Kidney (tissue), 13 donors: ENCODE measurements at regions not wholly inside any gene's neighbourhood (a gene's known extent, or its start where the extent isn't known, plus 50 kb on each side); places are given as distances from the start of the nearest gene placed in this dataset.

Source experiments
- DNase-seq, 5 donors: peaks; one replicate each; pipeline ENCODE4 v3.0.0-alpha.2; 2013 to 2020
- FAIRE-seq: peaks from 2 replicates; lab custom pipeline; 2012; peaks lifted over from hg19 to GRCh38; lab: Jason Lieb, UNC
- H3K27ac ChIP-seq, 2 donors: one replicate each; pipeline ENCODE4 v1.7.0; 2013; ENCODE audit warnings: low read depth in 2 of 2, low read length in 2 of 2, inconsistent platforms in 1 of 2
- H3K27me3 ChIP-seq: one replicate; pipeline ENCODE4 v1.7.1; 2013; ENCODE audit warnings: low read length, inconsistent platforms; ENCODE audit not compliant: control insufficient read depth, insufficient read depth
- H3K36me3 ChIP-seq, 3 donors: one replicate each; pipeline versions ENCODE4 v1.7.0 to v1.7.1; 2013; ENCODE audit warnings: low read length in 3 of 3, control low read depth in 1 of 3, inconsistent platforms in 1 of 3; ENCODE audit not compliant: insufficient read depth in 3 of 3, control insufficient read depth in 2 of 3
- H3K4me1 ChIP-seq, 3 donors: one replicate each; pipeline versions ENCODE4 v1.7.0 to v1.7.1; 2013; ENCODE audit warnings: low read length in 3 of 3, inconsistent platforms in 1 of 3, low read depth in 1 of 3; ENCODE audit not compliant: control insufficient read depth in 2 of 3, insufficient read depth in 2 of 3
- H3K4me3 ChIP-seq, 3 donors: one replicate each; pipeline versions ENCODE4 v1.7.0 to v1.8.1; 2013; ENCODE audit warnings: low read length in 3 of 3, control low read depth in 1 of 3, inconsistent platforms in 1 of 3
- H3K9ac ChIP-seq, 3 donors: one replicate each; pipeline versions ENCODE4 v1.7.0 to v1.7.1; 2013; ENCODE audit warnings: low read length in 3 of 3, control low read depth in 1 of 3, inconsistent platforms in 1 of 3
- H3K9me3 ChIP-seq, 3 donors: one replicate each; pipeline versions ENCODE4 v1.7.0 to v1.7.1; 2013; ENCODE audit warnings: low read length in 3 of 3, control low read depth in 1 of 3, inconsistent platforms in 1 of 3; ENCODE audit not compliant: control insufficient read depth in 2 of 3, insufficient read depth in 1 of 3
- intact Hi-C: fragments of 100-400 bp; cut with DNase I; formaldehyde crosslinking; loops from one replicate; pipeline ENCODE4 v1.11.1; 2022
- TF ChIP-seq, protein P1 (sequence below): IDR thresholded peaks from 3 replicates; pipeline ENCODE4 v1.5.1; 2012; ENCODE audit warnings: mild to moderate bottlenecking, moderate library complexity, borderline replicate concordance; ENCODE audit not compliant: insufficient read depth; ENCODE audit errors: extremely low read depth
- donor health status: control.
- donor health status: control.
- donor health status: control.
- donor health status: control.
- donor health status: control.
- donor health status: DM: yes; HTN: yes; CAD: no.
- donor health status: Normal renal cell carcinoma (clear cell type).

GRCh38 chr12:94754653-94755052, 104.3 kb upstream of the TMCC3 start:
- DNase-seq (no peak), FAIRE-seq (no peak)
- no peak overlapping the region for H3K27ac ChIP-seq
- H3K4me3 ChIP-seq = no peak overlapping the region
- H3K4me1 ChIP-seq = peaks cover 0 to 3% (median 0%) of the 10 kb centered on the region in 3 donors
- H3K9ac ChIP-seq = no peak overlapping the region
- intact Hi-C loops = no loop called here
- TF ChIP-seq, protein P1, sequence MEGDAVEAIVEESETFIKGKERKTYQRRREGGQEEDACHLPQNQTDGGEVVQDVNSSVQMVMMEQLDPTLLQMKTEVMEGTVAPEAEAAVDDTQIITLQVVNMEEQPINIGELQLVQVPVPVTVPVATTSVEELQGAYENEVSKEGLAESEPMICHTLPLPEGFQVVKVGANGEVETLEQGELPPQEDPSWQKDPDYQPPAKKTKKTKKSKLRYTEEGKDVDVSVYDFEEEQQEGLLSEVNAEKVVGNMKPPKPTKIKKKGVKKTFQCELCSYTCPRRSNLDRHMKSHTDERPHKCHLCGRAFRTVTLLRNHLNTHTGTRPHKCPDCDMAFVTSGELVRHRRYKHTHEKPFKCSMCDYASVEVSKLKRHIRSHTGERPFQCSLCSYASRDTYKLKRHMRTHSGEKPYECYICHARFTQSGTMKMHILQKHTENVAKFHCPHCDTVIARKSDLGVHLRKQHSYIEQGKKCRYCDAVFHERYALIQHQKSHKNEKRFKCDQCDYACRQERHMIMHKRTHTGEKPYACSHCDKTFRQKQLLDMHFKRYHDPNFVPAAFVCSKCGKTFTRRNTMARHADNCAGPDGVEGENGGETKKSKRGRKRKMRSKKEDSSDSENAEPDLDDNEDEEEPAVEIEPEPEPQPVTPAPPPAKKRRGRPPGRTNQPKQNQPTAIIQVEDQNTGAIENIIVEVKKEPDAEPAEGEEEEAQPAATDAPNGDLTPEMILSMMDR = no peak
- H3K9me3 ChIP-seq = no peaks in the 10 kb centered on the region
- no peaks in the 10 kb centered on the region for H3K36me3 ChIP-seq
- H3K27me3 ChIP-seq = no peaks in the 10 kb centered on the region

DNA sequence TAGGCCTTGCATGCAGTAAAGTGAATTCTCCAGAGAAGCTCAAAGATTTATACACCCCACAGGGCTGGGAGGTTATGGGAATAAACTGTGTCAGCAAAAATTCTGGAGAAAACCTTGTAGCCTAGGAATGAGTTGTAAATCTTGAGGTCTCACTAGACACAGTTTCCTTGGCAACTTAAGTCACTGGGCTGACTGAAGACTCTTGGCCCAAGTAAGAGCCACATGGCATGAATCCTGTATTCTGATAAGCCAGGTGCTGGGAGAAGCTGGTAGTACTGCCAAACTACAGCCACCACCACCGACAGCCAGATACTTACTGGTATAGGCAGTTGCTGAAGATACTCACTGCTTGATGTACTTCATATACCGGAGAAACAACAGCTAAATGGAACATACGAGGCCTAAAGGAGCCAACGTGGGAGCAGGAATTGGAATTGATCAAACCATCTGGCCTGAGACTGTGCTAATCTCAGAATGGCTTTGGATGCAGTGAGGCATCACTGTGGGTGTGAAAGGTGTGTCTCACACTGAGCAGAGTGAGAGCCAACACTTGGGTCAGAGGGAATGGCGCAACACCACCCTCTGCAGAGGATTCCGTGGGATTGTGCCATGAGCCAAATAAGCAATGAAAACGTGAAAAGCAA, 102.8 kb upstream of the TMCC3 start:
- Histone ChIP-seq H3K27ac (no peak overlapping the region), H3K4me1 (peaks cover 0 to 3% (median 0%) of the 10 kb centered on the region in 3 donors), H3K27me3 (no peaks in the 10 kb centered on the region), H3K9ac (no peak overlapping the region), H3K9me3 (no peaks in the 10 kb centered on the region), H3K4me3 (no peak overlapping the region), H3K36me3 (no peaks in the 10 kb centered on the region)
- intact Hi-C loops = no loop called here
- TF ChIP-seq, protein P1 = no peak
- FAIRE-seq (no peak), DNase-seq (peak in 3 of 5 donors; percentile 29 to 86 (median 72))

GRCh38 chr12:94750864-94751263, 100.5 kb upstream of the TMCC3 start:
- H3K9ac ChIP-seq = no peak overlapping the region
- peak in 4 of 5 donors; percentile 54 to 88 (median 78) for DNase-seq
- no peaks in the 10 kb centered on the region for H3K27me3 ChIP-seq
- peaks cover 0 to 3% (median 0%) of the 10 kb centered on the region in 3 donors for H3K4me1 ChIP-seq
- no peaks in the 10 kb centered on the region for H3K9me3 ChIP-seq
- H3K4me3 ChIP-seq = no peak overlapping the region
- intact Hi-C loops = no loop called here
- no peaks in the 10 kb centered on the region for H3K36me3 ChIP-seq
- no peak for FAIRE-seq
- TF ChIP-seq, protein P1 = no peak
- H3K27ac ChIP-seq = no peak overlapping the region

- Histone ChIP-seq H3K36me3 (no peaks in the 10 kb centered on the region), H3K27me3 (no peaks in the 10 kb centered on the region), H3K27ac (no peak overlapping the region), H3K9me3 (no peaks in the 10 kb centered on the region), H3K4me3 (no peak overlapping the region), H3K9ac (no peak overlapping the region), H3K4me1 (peaks cover 0 to 3% (median 0%) of the 10 kb centered on the region in 3 donors)
- intact Hi-C loops = no loop called here
- DNase-seq (no peak), FAIRE-seq (no peak)
- TF ChIP-seq, protein P1 = no peak
Measured at GRCh38 chr12:94749890-94750289, 99.5 kb upstream of the TMCC3 start.
